Liver (tissue), 8 donors: ENCODE measurements at regions not wholly inside any gene's neighbourhood (a gene's known extent, or its start where the extent isn't known, plus 50 kb on each side); places are given as distances from the start of the nearest gene placed in this dataset.

Experiments
- DNase-seq: peaks from one replicate; pipeline ENCODE4 v3.0.0-alpha.2; 2017; ENCODE audit warnings: low spot score
- H3K27ac ChIP-seq, 2 donors: one replicate each; pipeline ENCODE4 v1.7.0; 2013; ENCODE audit warnings: inconsistent platforms in 2 of 2, low read length in 2 of 2, control low read depth in 1 of 2, low read depth in 1 of 2, mild to moderate bottlenecking in 1 of 2
- H3K27me3 ChIP-seq, 4 donors: one replicate each; pipeline versions ENCODE4 v1.6.1 to v1.7.0; 2013; ENCODE audit warnings: low read length in 3 of 4, inconsistent platforms in 1 of 4, mild to moderate bottlenecking in 1 of 4, moderate library complexity in 1 of 4; ENCODE audit not compliant: control insufficient read depth in 4 of 4, insufficient read depth in 4 of 4
- H3K36me3 ChIP-seq, 4 donors: one replicate each; pipeline versions ENCODE4 v1.6.1 to v1.7.0; 2013; ENCODE audit warnings: low read length in 3 of 4, mild to moderate bottlenecking in 3 of 4, low read depth in 1 of 4, moderate library complexity in 1 of 4; ENCODE audit not compliant: control insufficient read depth in 4 of 4, insufficient read depth in 3 of 4
- H3K4me1 ChIP-seq, 4 donors: one replicate each; pipeline versions ENCODE4 v1.6.1 to v1.7.0; 2013; ENCODE audit warnings: low read length in 3 of 4, mild to moderate bottlenecking in 3 of 4, moderate library complexity in 1 of 4; ENCODE audit not compliant: control insufficient read depth in 4 of 4, insufficient read depth in 4 of 4
- H3K4me3 ChIP-seq, 3 donors: one replicate each; pipeline versions ENCODE4 v1.6.1 to v1.7.0; 2013; ENCODE audit warnings: low read length in 3 of 3, control low read depth in 1 of 3, low read depth in 1 of 3, mild to moderate bottlenecking in 1 of 3
- H3K9ac ChIP-seq, 2 donors: one replicate each; pipeline ENCODE4 v1.7.0; 2013; ENCODE audit warnings: low read length in 2 of 2, mild to moderate bottlenecking in 2 of 2, moderate library complexity in 2 of 2, control low read depth in 1 of 2, low read depth in 1 of 2
- H3K9me3 ChIP-seq, 4 donors: one replicate each; pipeline versions ENCODE4 v1.6.1 to v1.7.0; 2013; ENCODE audit warnings: low read length in 3 of 4; ENCODE audit not compliant: control insufficient read depth in 4 of 4
- FOXA1 ChIP-seq: IDR thresholded peaks from 2 replicates; pipeline ENCODE4 v1.6.1; 2016; ENCODE audit warnings: antibody characterized with exemption
- FOXA2 ChIP-seq: IDR thresholded peaks from 2 replicates; pipeline ENCODE4 v1.6.1; 2016; ENCODE audit warnings: antibody characterized with exemption
- GABPA ChIP-seq, 2 donors: IDR thresholded peaks in 1 of 2; conservative IDR thresholded peaks in 1 of 2; 2 replicates each; pipeline ENCODE4 v1.6.1; 2016; ENCODE audit warnings: antibody characterized with exemption in 2 of 2, mild to moderate bottlenecking in 1 of 2, moderate library complexity in 1 of 2
- HNF4A ChIP-seq, 2 donors: conservative IDR thresholded peaks; 2 replicates each; pipeline ENCODE4 v1.6.1; 2016; ENCODE audit warnings: antibody characterized with exemption in 2 of 2, mild to moderate bottlenecking in 2 of 2
- JUND ChIP-seq, 2 donors: IDR thresholded peaks; 2 replicates each; pipeline ENCODE4 v1.6.1; 2016; ENCODE audit warnings: antibody characterized with exemption in 2 of 2
- RAD21 ChIP-seq, 2 donors: IDR thresholded peaks; 2 replicates each; pipeline ENCODE4 v1.6.1; 2016; ENCODE audit warnings: antibody characterized with exemption in 2 of 2, mild to moderate bottlenecking in 2 of 2
- SP1 ChIP-seq: IDR thresholded peaks from 2 replicates; pipeline ENCODE4 v1.6.1; 2018; ENCODE audit warnings: antibody characterized with exemption, mild to moderate bottlenecking
- TAF1 ChIP-seq: conservative IDR thresholded peaks from 2 replicates; pipeline ENCODE4 v1.6.1; 2016; ENCODE audit warnings: antibody characterized with exemption, mild to moderate bottlenecking
- YY1 ChIP-seq: IDR thresholded peaks from 2 replicates; pipeline ENCODE4 v1.6.1; 2016; ENCODE audit warnings: antibody characterized with exemption, mild to moderate bottlenecking
- WGBS: extraction: QIAGEN DNeasy Blood & Tissue Kit; methylation state at CpG from one replicate; pipeline ENCODE4 v1.1.7; 2013; 5-methylcytosine and 5-hydroxymethylcytosine counted together
- TF ChIP-seq, protein P1 (sequence below): IDR thresholded peaks from 2 replicates; pipeline ENCODE4 v1.6.1; 2016; ENCODE audit warnings: antibody characterized with exemption
- TF ChIP-seq, protein P2 (sequence below): IDR thresholded peaks from 2 replicates; pipeline ENCODE4 v1.6.1; 2016; ENCODE audit warnings: antibody characterized with exemption
- TF ChIP-seq, protein P3 (sequence below): IDR thresholded peaks from 2 replicates; pipeline ENCODE4 v1.6.1; 2016; ENCODE audit warnings: antibody characterized with exemption, mild to moderate bottlenecking
- TF ChIP-seq, protein P4 (sequence below): fragments of 150-350 bp; IDR thresholded peaks from 2 replicates; pipeline ENCODE4 v1.5.1; 2017; ENCODE audit warnings: improper control_type of control experiment, low read depth, low read length; ENCODE audit not compliant: missing input control
- donor health status: healthy.
- donor health status: healthy.
- donor health status: healthy.
- donor health status: healthy.
- donor health status: healthy.

DNA sequence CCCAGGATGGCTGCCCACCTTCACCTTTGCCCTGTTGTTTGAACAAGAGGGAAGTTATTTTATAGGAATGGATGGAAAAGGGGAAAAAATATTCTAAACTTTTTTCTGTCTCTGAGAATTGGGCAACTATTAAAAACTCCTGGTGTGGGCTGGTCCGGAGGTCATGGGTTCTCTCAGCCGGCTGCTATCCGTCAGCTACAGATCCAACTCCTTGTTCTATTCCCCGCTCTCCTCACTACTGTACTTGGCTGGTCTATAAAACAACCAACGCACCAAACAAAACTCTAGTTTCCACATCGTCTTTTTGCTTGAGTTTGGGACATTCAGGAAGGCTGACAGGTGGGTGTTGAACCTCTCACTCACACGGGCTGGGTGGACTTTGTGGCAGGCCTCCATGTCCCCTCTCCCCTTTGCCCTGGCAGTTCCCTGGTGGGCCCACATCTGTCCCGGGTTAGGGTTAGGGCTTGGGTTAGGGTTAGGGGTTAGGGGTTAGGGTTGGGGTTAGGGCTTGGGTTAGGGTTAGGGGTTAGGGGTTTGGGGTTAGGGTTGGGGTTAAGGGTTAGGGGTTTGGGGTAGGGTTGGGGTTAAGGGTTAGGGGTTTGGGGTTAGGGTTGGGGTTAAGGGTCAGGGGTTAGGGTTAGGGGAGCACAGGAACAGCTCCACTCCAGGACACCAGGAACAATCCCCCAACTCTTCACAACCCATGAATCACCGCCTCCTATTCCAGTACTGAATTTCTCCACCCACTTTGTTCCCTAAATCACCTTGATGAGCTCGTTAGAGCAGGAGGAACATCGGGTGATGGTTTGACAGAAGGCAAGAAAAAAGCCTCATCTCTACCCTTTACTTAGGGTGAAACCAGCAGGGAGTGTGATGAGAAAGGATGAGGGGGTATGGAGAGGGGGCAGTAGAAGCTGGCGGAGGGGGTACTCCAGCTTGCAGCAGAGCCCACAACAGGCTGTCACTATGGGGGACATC is 302.1 kb upstream of the IRX4 start:
- no peak for DNase-seq
- H3K9ac ChIP-seq: no peak overlapping the region

DNA sequence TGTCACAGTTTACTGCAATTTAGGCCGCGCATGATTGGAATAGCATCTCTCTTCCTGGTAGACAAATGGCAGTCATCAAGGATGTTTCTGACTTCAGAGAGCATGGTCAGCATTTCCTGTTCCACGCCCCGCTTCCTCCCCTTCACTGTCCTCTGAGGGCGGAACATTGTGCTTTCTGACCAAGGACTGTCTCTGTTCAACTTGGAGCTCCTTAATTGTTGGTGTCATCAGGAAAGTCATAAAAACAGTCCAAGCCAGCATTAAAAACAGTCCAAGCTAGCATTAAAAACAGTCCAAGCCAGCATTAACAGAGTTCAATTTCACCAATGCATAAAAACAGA is 301.3 kb upstream of the IRX4 start:
- 61% methylated on average over 5 of the region's 5 CpGs for WGBS
- no peaks in the 10 kb centered on the region for H3K9me3 ChIP-seq
- H3K4me3 ChIP-seq: no peak overlapping the region
- no peak overlapping the region for H3K9ac ChIP-seq
- TF ChIP-seq, protein P1, sequence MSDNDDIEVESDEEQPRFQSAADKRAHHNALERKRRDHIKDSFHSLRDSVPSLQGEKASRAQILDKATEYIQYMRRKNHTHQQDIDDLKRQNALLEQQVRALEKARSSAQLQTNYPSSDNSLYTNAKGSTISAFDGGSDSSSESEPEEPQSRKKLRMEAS: no peak
- no peak for TF ChIP-seq FOXA2
- no peak for TF ChIP-seq JUND (IDR thresholded peaks at IDR 0.05)
- TF ChIP-seq RAD21 (IDR thresholded peaks at IDR 0.05): no peak
- no peak for TF ChIP-seq HNF4A (conservative IDR thresholded peaks at IDR 0.05)
- TF ChIP-seq GABPA (IDR thresholded peaks at IDR 0.05 in 1 of 2, conservative IDR thresholded peaks at IDR 0.05 in 1 of 2): no peak
- no peak for TF ChIP-seq SP1
- TF ChIP-seq YY1: no peak
- TF ChIP-seq, protein P2, sequence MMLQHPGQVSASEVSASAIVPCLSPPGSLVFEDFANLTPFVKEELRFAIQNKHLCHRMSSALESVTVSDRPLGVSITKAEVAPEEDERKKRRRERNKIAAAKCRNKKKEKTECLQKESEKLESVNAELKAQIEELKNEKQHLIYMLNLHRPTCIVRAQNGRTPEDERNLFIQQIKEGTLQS: no peak
- TF ChIP-seq, protein P3, sequence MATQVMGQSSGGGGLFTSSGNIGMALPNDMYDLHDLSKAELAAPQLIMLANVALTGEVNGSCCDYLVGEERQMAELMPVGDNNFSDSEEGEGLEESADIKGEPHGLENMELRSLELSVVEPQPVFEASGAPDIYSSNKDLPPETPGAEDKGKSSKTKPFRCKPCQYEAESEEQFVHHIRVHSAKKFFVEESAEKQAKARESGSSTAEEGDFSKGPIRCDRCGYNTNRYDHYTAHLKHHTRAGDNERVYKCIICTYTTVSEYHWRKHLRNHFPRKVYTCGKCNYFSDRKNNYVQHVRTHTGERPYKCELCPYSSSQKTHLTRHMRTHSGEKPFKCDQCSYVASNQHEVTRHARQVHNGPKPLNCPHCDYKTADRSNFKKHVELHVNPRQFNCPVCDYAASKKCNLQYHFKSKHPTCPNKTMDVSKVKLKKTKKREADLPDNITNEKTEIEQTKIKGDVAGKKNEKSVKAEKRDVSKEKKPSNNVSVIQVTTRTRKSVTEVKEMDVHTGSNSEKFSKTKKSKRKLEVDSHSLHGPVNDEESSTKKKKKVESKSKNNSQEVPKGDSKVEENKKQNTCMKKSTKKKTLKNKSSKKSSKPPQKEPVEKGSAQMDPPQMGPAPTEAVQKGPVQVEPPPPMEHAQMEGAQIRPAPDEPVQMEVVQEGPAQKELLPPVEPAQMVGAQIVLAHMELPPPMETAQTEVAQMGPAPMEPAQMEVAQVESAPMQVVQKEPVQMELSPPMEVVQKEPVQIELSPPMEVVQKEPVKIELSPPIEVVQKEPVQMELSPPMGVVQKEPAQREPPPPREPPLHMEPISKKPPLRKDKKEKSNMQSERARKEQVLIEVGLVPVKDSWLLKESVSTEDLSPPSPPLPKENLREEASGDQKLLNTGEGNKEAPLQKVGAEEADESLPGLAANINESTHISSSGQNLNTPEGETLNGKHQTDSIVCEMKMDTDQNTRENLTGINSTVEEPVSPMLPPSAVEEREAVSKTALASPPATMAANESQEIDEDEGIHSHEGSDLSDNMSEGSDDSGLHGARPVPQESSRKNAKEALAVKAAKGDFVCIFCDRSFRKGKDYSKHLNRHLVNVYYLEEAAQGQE: no peak
- no peak for TF ChIP-seq TAF1
- TF ChIP-seq, protein P4, sequence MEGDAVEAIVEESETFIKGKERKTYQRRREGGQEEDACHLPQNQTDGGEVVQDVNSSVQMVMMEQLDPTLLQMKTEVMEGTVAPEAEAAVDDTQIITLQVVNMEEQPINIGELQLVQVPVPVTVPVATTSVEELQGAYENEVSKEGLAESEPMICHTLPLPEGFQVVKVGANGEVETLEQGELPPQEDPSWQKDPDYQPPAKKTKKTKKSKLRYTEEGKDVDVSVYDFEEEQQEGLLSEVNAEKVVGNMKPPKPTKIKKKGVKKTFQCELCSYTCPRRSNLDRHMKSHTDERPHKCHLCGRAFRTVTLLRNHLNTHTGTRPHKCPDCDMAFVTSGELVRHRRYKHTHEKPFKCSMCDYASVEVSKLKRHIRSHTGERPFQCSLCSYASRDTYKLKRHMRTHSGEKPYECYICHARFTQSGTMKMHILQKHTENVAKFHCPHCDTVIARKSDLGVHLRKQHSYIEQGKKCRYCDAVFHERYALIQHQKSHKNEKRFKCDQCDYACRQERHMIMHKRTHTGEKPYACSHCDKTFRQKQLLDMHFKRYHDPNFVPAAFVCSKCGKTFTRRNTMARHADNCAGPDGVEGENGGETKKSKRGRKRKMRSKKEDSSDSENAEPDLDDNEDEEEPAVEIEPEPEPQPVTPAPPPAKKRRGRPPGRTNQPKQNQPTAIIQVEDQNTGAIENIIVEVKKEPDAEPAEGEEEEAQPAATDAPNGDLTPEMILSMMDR: no peak
- peaks cover 0 to 2% (median 0%) of the 10 kb centered on the region in 4 donors for H3K27me3 ChIP-seq
- no peak overlapping the region for H3K27ac ChIP-seq
- H3K4me1 ChIP-seq: no peaks in the 10 kb centered on the region
- DNase-seq: no peak
- no peaks in the 10 kb centered on the region for H3K36me3 ChIP-seq

More for the DNA sequence above, 302.1 kb upstream of the IRX4 start:
- peaks cover 0 to 2% (median 0%) of the 10 kb centered on the region in 4 donors for H3K27me3 ChIP-seq
- TF ChIP-seq GABPA (IDR thresholded peaks at IDR 0.05 in 1 of 2, conservative IDR thresholded peaks at IDR 0.05 in 1 of 2) (no peak), FOXA1 (no peak), FOXA2 (no peak)
- TF ChIP-seq, protein P4: no peak
- no peaks in the 10 kb centered on the region for H3K9me3 ChIP-seq
- no peak overlapping the region for H3K4me3 ChIP-seq
- no peaks in the 10 kb centered on the region for H3K36me3 ChIP-seq
- 76% methylated on average over 12 of the region's 12 CpGs for WGBS
- no peak overlapping the region for H3K27ac ChIP-seq
- H3K4me1 ChIP-seq: no peaks in the 10 kb centered on the region
